Breast epithelium (tissue), 3 donors: ENCODE measurements at regions not wholly inside any gene's neighbourhood (a gene's known extent, or its start where the extent isn't known, plus 50 kb on each side); places are given as distances from the start of the nearest gene placed in this dataset.

ENCODE experiments used
- POLR2A ChIP-seq: fragments of 450-650 bp; IDR thresholded peaks from one replicate; pipeline ENCODE4 v1.6.1; 2016; ENCODE audit warnings: antibody characterized with exemption, mild to moderate bottlenecking, moderate library complexity
- POLR2AphosphoS5 ChIP-seq, 3 donors: sonication (generic); formaldehyde crosslinking; IDR thresholded peaks; one replicate each; pipeline ENCODE4 v1.6.1; 2017; ENCODE audit warnings: antibody characterized with exemption in 3 of 3
- TF ChIP-seq, protein P1 (sequence below), 3 donors: fragments of 450-650 bp; IDR thresholded peaks; one replicate each; pipeline ENCODE4 v1.5.1; 2016 to 2017; ENCODE audit warnings: antibody characterized with exemption in 3 of 3, mild to moderate bottlenecking in 3 of 3, moderate library complexity in 3 of 3

DNA sequence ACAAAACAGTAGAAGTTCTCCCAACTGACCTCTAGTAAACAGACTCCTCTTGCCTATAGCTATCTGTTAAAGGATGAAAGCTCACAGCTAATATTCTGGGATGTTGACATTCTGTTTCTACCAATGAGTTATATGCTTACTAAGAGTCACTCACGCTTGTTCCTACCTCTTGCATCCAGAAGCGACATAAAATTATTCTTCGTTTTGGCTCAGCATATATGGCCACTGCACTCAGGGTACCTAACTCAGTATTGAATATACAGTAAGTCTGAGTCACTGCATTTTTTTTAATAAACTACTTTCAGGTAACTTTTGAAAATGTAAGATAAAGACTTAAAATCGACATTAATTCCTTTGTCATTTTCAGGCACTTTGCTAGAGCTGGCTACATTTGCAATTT is 214.4 kb upstream of the STXBP5 start:
- TF ChIP-seq POLR2A (no peak), POLR2AphosphoS5 (IDR thresholded peaks at IDR 0.05) (no peak)
- TF ChIP-seq, protein P1, sequence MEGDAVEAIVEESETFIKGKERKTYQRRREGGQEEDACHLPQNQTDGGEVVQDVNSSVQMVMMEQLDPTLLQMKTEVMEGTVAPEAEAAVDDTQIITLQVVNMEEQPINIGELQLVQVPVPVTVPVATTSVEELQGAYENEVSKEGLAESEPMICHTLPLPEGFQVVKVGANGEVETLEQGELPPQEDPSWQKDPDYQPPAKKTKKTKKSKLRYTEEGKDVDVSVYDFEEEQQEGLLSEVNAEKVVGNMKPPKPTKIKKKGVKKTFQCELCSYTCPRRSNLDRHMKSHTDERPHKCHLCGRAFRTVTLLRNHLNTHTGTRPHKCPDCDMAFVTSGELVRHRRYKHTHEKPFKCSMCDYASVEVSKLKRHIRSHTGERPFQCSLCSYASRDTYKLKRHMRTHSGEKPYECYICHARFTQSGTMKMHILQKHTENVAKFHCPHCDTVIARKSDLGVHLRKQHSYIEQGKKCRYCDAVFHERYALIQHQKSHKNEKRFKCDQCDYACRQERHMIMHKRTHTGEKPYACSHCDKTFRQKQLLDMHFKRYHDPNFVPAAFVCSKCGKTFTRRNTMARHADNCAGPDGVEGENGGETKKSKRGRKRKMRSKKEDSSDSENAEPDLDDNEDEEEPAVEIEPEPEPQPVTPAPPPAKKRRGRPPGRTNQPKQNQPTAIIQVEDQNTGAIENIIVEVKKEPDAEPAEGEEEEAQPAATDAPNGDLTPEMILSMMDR (IDR thresholded peaks at IDR 0.05), result no peak
